ENCODE measurements at regions not wholly inside any gene's neighbourhood (a gene's known extent, or its start where the extent isn't known, plus 50 kb on each side); places are given as distances from the start of the nearest gene placed in this dataset.

DNA sequence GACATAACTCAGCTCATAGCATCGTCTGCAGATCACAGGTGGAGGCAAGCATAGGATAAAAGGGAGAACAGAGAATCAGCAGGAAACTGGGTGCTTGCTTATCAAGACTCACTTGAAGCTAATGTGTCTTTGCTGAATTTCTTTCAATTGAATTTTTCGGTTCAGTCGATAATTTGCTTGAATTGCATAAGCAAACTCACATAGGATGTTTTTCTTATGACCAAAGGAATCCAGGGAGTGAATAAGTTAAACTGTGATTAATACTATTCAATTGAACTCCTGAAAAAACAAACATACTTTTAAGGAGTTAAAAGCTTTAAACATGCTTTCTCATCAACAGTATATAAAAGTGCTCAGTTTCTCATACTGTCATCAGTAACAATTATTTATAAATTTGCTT is 707.1 kb upstream of the ACVR2A start:
- ChIA-PET RAD21 (ENCODE audit: low non-redundant PET in 1 of 2, low total read pairs in 2 of 2, uncharacterized antibody in 2 of 2, unreplicated experiment in 2 of 2) (no interaction called here), CTCF (no interaction called here), POLR2A (no interaction called here)
- no peak overlapping the region for H3K9ac ChIP-seq (ENCODE audit: low read length)
- no peaks in the 10 kb centered on the region for H3K79me2 ChIP-seq (ENCODE audit: insufficient read depth, low read length)
- H3K36me3 ChIP-seq (ENCODE audit: control insufficient read depth in 1 of 2, insufficient read depth in 2 of 2, low read length in 2 of 2) = no peaks in the 10 kb centered on the region
- DNase-seq (ENCODE audit: low read depth, low spot score) = no peak
- no peak overlapping the region for H3K4me3 ChIP-seq (replicated peaks in 1 of 2; ENCODE audit: low read depth in 1 of 2, low read length in 2 of 2)
- no peak for ATAC-seq
- H3K9me2 ChIP-seq (ENCODE audit: insufficient read depth) = no peaks in the 10 kb centered on the region
- no peak overlapping the region for H3K27ac ChIP-seq (ENCODE audit: low read depth, low read length)
- TF ChIP-seq SRF (IDR thresholded peaks at IDR 0.05; ENCODE audit: low read depth) (no peak), CEBPB (IDR thresholded peaks at IDR 0.05; ENCODE audit: low read depth) (no peak), EZH2 (IDR thresholded peaks at IDR 0.05) (no peak), SIN3A (IDR thresholded peaks at IDR 0.05; ENCODE audit: low read depth) (no peak), ELF1 (IDR thresholded peaks at IDR 0.05; ENCODE audit: borderline replicate concordance, low read depth) (no peak), EZH2phosphoT487 (IDR thresholded peaks at IDR 0.05; ENCODE audit: borderline replicate concordance) (no peak), CBX3 (IDR thresholded peaks at IDR 0.05; ENCODE audit: low read depth) (no peak), RAD21 (IDR thresholded peaks at IDR 0.05; ENCODE audit: low read depth) (no peak), POLR2A (IDR thresholded peaks at IDR 0.05; ENCODE audit: borderline replicate concordance, extremely low read depth, insufficient read depth, insufficient read length) (no peak), EGR1 (IDR thresholded peaks at IDR 0.05; ENCODE audit: low read depth) (no peak), TCF7L2 (IDR thresholded peaks at IDR 0.05; ENCODE audit: borderline replicate concordance, extremely low read depth, insufficient read depth, insufficient read length) (no peak), ZFX (IDR thresholded peaks at IDR 0.05) (no peak), YY1 (IDR thresholded peaks at IDR 0.05; ENCODE audit: extremely low read depth, insufficient replicate concordance, low read depth, low read length) (no peak), ZNF274 (IDR thresholded peaks at IDR 0.05; ENCODE audit: low read depth, low read length) (no peak), JUND (IDR thresholded peaks at IDR 0.05) (no peak), FOSL1 (IDR thresholded peaks at IDR 0.05; ENCODE audit: low read depth) (no peak), POLR2AphosphoS5 (IDR thresholded peaks at IDR 0.05; ENCODE audit: low read depth, low read length) (no peak)
- TF ChIP-seq, protein P1, sequence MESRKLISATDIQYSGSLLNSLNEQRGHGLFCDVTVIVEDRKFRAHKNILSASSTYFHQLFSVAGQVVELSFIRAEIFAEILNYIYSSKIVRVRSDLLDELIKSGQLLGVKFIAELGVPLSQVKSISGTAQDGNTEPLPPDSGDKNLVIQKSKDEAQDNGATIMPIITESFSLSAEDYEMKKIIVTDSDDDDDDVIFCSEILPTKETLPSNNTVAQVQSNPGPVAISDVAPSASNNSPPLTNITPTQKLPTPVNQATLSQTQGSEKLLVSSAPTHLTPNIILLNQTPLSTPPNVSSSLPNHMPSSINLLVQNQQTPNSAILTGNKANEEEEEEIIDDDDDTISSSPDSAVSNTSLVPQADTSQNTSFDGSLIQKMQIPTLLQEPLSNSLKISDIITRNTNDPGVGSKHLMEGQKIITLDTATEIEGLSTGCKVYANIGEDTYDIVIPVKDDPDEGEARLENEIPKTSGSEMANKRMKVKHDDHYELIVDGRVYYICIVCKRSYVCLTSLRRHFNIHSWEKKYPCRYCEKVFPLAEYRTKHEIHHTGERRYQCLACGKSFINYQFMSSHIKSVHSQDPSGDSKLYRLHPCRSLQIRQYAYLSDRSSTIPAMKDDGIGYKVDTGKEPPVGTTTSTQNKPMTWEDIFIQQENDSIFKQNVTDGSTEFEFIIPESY (IDR thresholded peaks at IDR 0.05; ENCODE audit: extremely low read depth, insufficient replicate concordance, low read length) = no peak
- TF ChIP-seq, protein P2, sequence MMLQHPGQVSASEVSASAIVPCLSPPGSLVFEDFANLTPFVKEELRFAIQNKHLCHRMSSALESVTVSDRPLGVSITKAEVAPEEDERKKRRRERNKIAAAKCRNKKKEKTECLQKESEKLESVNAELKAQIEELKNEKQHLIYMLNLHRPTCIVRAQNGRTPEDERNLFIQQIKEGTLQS (IDR thresholded peaks at IDR 0.05) = no peak
- TF ChIP-seq, protein P3, sequence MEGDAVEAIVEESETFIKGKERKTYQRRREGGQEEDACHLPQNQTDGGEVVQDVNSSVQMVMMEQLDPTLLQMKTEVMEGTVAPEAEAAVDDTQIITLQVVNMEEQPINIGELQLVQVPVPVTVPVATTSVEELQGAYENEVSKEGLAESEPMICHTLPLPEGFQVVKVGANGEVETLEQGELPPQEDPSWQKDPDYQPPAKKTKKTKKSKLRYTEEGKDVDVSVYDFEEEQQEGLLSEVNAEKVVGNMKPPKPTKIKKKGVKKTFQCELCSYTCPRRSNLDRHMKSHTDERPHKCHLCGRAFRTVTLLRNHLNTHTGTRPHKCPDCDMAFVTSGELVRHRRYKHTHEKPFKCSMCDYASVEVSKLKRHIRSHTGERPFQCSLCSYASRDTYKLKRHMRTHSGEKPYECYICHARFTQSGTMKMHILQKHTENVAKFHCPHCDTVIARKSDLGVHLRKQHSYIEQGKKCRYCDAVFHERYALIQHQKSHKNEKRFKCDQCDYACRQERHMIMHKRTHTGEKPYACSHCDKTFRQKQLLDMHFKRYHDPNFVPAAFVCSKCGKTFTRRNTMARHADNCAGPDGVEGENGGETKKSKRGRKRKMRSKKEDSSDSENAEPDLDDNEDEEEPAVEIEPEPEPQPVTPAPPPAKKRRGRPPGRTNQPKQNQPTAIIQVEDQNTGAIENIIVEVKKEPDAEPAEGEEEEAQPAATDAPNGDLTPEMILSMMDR (IDR thresholded peaks at IDR 0.05 in 2 of 3, conservative IDR thresholded peaks at IDR 0.05 in 1 of 3; ENCODE audit: borderline replicate concordance in 1 of 3, insufficient read depth in 1 of 3, low read depth in 2 of 3, low read length in 2 of 3) = no peak
- no peak overlapping the region for H2AFZ ChIP-seq (ENCODE audit: low read depth, low read length, poor library complexity, severe bottlenecking)
- H3K4me2 ChIP-seq (ENCODE audit: low read length) = no peak overlapping the region
- H3K9me3 ChIP-seq (ENCODE audit: control insufficient read depth in 1 of 2, insufficient read depth in 1 of 2, low read depth in 1 of 2, low read length in 2 of 2) = no peaks in the 10 kb centered on the region
- H3K4me1 ChIP-seq (ENCODE audit: control insufficient read depth in 1 of 2, insufficient read depth in 2 of 2, low read length in 2 of 2) = no peaks in the 10 kb centered on the region
- intact Hi-C loops (cut with micrococcal nuclease) = no loop called here
- H4K20me1 ChIP-seq (ENCODE audit: insufficient read depth) = no peaks in the 10 kb centered on the region
- no peaks in the 10 kb centered on the region for H3K27me3 ChIP-seq (ENCODE audit: insufficient read depth, low read length)
- no TSS peak for BruUV-seq (replicated peaks)
